ENCODE measurements at regions not wholly inside any gene's neighbourhood (a gene's known extent, or its start where the extent isn't known, plus 50 kb on each side); places are given as distances from the start of the nearest gene placed in this dataset.
A peak's percentile ranks its signal among the peaks of the same experiment; 100 is the strongest.

DNA sequence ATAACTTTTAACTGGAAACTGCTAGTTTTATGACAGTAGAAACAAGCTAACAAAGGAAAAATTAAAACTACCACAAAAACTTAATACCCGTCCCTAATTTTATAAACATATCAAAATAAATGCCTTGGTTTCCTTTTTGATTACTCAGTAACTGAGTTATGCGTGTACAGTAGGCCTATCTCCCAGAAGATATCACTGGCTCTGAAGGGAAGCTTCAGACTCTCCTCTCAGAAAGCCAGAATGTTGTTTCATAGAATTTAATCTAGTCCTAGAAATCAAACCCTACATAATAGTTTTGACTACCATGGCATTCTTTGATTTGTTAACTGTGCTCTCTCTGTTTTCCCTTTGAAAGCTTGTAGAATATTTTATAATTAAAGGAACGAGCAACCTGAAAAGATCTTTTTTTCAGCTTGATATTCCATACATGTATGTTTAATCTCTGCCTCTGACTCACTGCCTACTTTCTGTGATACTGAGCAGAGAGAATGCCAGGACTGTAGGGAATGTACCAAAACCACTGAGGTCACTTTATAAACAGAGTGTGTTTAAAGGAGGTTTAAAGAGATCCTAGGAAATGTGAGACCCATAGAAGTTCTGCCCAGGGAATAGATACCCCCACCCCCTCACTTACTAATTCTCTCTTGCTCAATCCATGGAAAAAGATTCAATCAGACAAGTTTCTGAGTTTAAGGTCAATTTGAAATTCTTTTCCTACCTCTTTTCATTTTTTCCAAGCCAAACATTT is 311.5 kb downstream of the HDGFL1 start:
- intact Hi-C loops (cut with DNase I) = no loop called here
- Histone ChIP-seq H3K4me1 (peaks cover 10% of the 10 kb centered on the region in 2 donors), H3K9me3 (no peaks in the 10 kb centered on the region), H3K27ac (peak overlapping the region in 1 of 3 donors; percentile 68), H3K27me3 (no peaks in the 10 kb centered on the region), H3K36me3 (no peaks in the 10 kb centered on the region), H3K4me3 (replicated peaks in 1 of 3) (no peak overlapping the region)
- WGBS, 2 donors = 59 to 69% methylated on average over 3 of the region's 3 CpGs
- TF ChIP-seq, protein P1, sequence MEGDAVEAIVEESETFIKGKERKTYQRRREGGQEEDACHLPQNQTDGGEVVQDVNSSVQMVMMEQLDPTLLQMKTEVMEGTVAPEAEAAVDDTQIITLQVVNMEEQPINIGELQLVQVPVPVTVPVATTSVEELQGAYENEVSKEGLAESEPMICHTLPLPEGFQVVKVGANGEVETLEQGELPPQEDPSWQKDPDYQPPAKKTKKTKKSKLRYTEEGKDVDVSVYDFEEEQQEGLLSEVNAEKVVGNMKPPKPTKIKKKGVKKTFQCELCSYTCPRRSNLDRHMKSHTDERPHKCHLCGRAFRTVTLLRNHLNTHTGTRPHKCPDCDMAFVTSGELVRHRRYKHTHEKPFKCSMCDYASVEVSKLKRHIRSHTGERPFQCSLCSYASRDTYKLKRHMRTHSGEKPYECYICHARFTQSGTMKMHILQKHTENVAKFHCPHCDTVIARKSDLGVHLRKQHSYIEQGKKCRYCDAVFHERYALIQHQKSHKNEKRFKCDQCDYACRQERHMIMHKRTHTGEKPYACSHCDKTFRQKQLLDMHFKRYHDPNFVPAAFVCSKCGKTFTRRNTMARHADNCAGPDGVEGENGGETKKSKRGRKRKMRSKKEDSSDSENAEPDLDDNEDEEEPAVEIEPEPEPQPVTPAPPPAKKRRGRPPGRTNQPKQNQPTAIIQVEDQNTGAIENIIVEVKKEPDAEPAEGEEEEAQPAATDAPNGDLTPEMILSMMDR (IDR thresholded peaks at IDR 0.05) = no peak
- TF ChIP-seq POLR2A (IDR thresholded peaks at IDR 0.05) = no peak
- DNase-seq = no peak

DNA sequence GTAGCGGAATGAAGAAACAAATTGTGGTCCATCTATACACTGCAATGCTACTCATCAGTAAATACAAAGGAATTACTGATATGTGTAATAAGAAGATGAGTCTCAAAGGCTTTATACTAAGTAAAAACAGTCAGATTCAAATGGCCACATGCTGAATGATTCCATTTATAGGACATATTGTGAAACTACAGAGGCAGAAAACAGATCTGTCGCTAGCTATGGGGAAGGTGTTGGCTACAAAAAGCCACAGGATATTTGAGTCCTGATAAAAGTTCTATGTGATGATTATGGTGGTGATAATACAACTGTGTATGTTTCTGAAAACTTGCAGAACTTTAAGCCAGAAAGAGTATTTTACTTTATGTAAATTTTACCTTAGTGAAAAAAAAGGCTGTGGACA is 313.2 kb downstream of the HDGFL1 start:
- no peak overlapping the region for H3K4me3 ChIP-seq (replicated peaks in 1 of 3)
- no peaks in the 10 kb centered on the region for H3K9me3 ChIP-seq
- DNase-seq = no peak
- WGBS, 2 donors = 91 to 94% methylated on average over 2 of the region's 2 CpGs
- H3K36me3 ChIP-seq = no peaks in the 10 kb centered on the region
- no peaks in the 10 kb centered on the region for H3K27me3 ChIP-seq
- H3K4me1 ChIP-seq = peaks cover 10% of the 10 kb centered on the region in 2 donors
- intact Hi-C loops (cut with DNase I) = no loop called here
- no peak overlapping the region for H3K27ac ChIP-seq
- no peak for TF ChIP-seq POLR2A (IDR thresholded peaks at IDR 0.05)
- TF ChIP-seq, protein P1 (IDR thresholded peaks at IDR 0.05) = no peak

DNA sequence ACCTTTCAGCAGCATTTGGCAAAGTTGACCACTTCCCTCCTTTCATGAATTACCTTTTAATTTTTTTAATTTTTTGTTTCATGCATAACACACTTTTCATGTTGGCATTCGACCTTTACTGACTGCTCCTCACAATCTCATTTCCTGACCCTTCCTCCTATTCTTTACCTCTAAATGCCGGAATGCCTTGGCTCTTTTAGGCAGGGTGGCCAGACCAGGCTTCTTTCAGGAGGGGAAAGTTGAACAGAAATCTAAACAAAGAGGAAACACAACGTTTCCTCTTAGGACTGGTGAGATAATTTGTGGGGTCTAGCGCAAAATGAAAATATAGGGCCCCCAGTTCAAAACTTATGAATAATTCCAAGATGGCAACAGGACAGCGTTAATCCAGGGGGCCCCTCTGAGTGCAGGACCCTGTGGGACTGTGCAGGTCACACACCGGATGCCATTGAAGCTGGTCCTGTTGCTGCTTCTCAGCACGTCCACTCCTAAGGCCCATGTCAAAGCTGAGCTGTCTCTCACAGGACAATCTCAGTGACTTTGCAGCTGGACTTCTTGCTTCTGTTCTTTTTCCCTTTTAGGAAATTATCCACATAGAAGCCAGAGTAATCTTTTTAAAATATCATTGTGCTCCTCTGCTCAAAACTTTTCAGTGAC is 313.8 kb downstream of the HDGFL1 start:
- no peak overlapping the region for H3K27ac ChIP-seq
- H3K9me3 ChIP-seq = no peaks in the 10 kb centered on the region
- H3K4me1 ChIP-seq = peaks cover 10 to 13% of the 10 kb centered on the region in 2 donors
- H3K36me3 ChIP-seq = no peaks in the 10 kb centered on the region
- H3K4me3 ChIP-seq (replicated peaks in 1 of 3) = no peak overlapping the region
- no peak for DNase-seq
- no peaks in the 10 kb centered on the region for H3K27me3 ChIP-seq
- intact Hi-C loops (cut with DNase I) = no loop called here
- TF ChIP-seq, protein P1 (IDR thresholded peaks at IDR 0.05) = no peak
- no peak for TF ChIP-seq POLR2A (IDR thresholded peaks at IDR 0.05)
- 72 to 74% methylated on average over 7 of the region's 7 CpGs for WGBS, 2 donors

DNA sequence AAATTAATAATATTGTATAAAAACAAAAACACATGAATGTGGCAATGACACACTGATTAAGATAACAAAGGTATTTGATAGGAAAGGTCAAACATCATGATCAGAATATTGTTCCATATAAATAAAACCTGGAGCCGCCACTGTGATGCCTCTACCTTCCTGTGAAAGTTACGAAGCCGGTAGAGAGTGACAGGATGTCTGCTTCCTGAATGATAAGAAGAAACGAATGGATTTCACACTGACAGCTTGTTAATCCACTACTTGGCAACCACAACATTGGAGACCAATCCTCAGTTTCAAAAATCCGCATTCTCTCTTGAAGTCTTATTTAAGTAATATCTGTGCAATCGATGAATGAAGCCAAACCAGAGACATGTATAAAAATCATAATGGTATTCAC is 315.1 kb downstream of the HDGFL1 start:
- H3K27ac ChIP-seq = no peak overlapping the region
- intact Hi-C loops (cut with DNase I) = no loop called here
- H3K27me3 ChIP-seq = no peaks in the 10 kb centered on the region
- no peak for DNase-seq
- TF ChIP-seq, protein P1 (IDR thresholded peaks at IDR 0.05) = no peak
- no peak for TF ChIP-seq POLR2A (IDR thresholded peaks at IDR 0.05)
- WGBS, 2 donors = 69 to 71% methylated on average over 6 of the region's 6 CpGs
- no peak overlapping the region for H3K4me3 ChIP-seq (replicated peaks in 1 of 3)
- no peaks in the 10 kb centered on the region for H3K36me3 ChIP-seq
- H3K4me1 ChIP-seq = peaks cover 10 to 18% of the 10 kb centered on the region in 2 donors
- no peaks in the 10 kb centered on the region for H3K9me3 ChIP-seq

Measured in thyroid gland (tissue), 4 donors.